ENCODE measurements at regions not wholly inside any gene's neighbourhood (a gene's known extent, or its start where the extent isn't known, plus 50 kb on each side); places are given as distances from the start of the nearest gene placed in this dataset.
"Not testable (repeated sequence)": the region's sequence is repeated elsewhere in the genome, so short reads cannot be mapped to it uniquely, and the experiment has no call there.

DNA sequence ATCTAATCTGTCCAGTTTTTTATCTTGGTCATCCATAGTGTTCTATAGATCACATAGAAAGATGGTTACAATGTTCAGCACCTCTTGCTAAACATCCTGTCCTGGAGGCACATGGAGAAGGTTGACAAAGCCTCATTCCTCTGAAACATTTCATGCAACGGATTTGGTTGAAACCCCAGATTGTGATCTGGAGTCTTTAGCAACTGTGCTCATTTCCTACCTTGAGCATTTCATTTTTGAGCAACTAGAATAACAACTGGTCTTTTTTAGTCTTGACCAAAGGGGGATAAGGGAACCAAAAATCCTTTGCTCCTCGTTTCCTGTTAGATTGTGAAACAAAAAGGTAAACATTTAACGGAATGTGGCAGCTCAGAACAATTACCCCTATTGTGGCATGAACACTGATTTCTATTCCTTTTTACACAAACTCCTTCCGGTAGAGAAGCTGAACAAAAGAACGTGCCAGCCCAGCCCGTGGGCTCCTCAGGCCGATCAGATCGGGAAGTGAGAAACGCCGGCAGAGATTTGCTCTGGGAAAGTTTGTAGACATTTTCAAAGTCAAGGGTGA lies 94.7 kb upstream of the ERRFI1 start:
- H3K23ac ChIP-seq (ENCODE audit: low read length in 2 of 2) = no peak overlapping the region
- peaks cover 11% of the 10 kb centered on the region for H3K9me3 ChIP-seq (ENCODE audit: control insufficient read depth, low read length)
- H3K36me3 ChIP-seq (ENCODE audit: control insufficient read depth in 1 of 2, insufficient read depth in 2 of 2, low read depth in 1 of 2, low read length in 2 of 2) = no peaks in the 10 kb centered on the region
- H4K8ac ChIP-seq (ENCODE audit: low read length) = peak overlapping the region; percentile 91
- 0% methylated on average over 10 of the region's 10 CpGs for WGBS
- no peak overlapping the region for H2BK5ac ChIP-seq (ENCODE audit: low read depth, low read length, poor library complexity, severe bottlenecking)
- peak overlapping the region; percentile 91 to 99 for H3K4ac ChIP-seq (ENCODE audit: low read depth in 1 of 2, low read length in 2 of 2)
- peaks cover 27% of the 10 kb centered on the region for H3K4me1 ChIP-seq (ENCODE audit: control insufficient read depth, insufficient read depth, low read depth, low read length)
- peak overlapping the region; percentile 97 for H2AK5ac ChIP-seq (ENCODE audit: low read length, severe bottlenecking)
- DNase-seq = peak; percentile 68
- H3K27ac ChIP-seq (ENCODE audit: low read length, poor library complexity, severe bottlenecking) = peak overlapping the region; percentile 69
- no peak overlapping the region for H2AFZ ChIP-seq (ENCODE audit: low read depth, low read length)
- no peaks in the 10 kb centered on the region for H3K79me1 ChIP-seq (replicated peaks; ENCODE audit: low read length, poor library complexity, severe bottlenecking)
- peak overlapping the region in 1 of 2 experiments; percentile 21 for H3K4me3 ChIP-seq (ENCODE audit: insufficient read depth in 1 of 2, low read depth in 1 of 2, low read length in 2 of 2)
- peak overlapping the region; percentile 98 to 99 for H2BK12ac ChIP-seq (ENCODE audit: low read length in 2 of 2)
- no peak overlapping the region for H3K14ac ChIP-seq (ENCODE audit: low read length in 2 of 2)
- peak overlapping the region; percentile 62 for H3K9ac ChIP-seq (ENCODE audit: low read length)
- H2BK120ac ChIP-seq (ENCODE audit: low read depth, low read length) = peak overlapping the region; percentile 100
- H3K18ac ChIP-seq (ENCODE audit: low read depth in 1 of 2, low read length in 2 of 2) = peak overlapping the region; percentile 88 to 99
- H2BK15ac ChIP-seq (ENCODE audit: low read depth, poor library complexity, severe bottlenecking) = peak overlapping the region; percentile 99
- no peaks in the 10 kb centered on the region for H3K27me3 ChIP-seq (ENCODE audit: control insufficient read depth in 1 of 2, insufficient read depth in 1 of 2, low read length in 2 of 2)
- no peak overlapping the region for H3K4me2 ChIP-seq (ENCODE audit: low read length, poor library complexity, severe bottlenecking)
- peak overlapping the region; percentile 95 for H4K91ac ChIP-seq (ENCODE audit: low read length)

DNA sequence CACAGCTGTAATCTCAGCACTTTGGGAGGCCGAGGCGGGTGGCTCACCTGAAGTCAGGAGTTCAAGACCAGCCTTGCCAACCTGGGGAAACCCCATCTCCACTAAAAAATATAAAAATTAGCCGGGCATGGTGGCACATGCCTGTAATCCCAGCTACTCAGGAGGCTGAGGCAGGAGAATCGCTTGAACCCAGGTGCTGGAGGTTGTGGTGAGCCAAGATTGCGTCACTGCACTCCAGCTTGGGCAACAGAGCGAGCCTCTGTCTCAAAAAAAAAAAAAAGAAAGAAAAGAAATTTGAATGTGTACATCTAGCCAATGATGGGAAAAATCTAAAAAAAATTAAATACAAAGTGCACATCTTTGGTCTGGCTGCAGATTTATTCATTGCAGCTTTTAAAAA lies 92.6 kb upstream of the ERRFI1 start:
- not testable (repeated sequence) for H2BK5ac ChIP-seq (ENCODE audit: low read depth, low read length, poor library complexity, severe bottlenecking); H2AFZ ChIP-seq (ENCODE audit: low read depth, low read length); H3K36me3 ChIP-seq (ENCODE audit: control insufficient read depth in 1 of 2, insufficient read depth in 2 of 2, low read depth in 1 of 2, low read length in 2 of 2); H4K8ac ChIP-seq (ENCODE audit: low read length); H2AK5ac ChIP-seq (ENCODE audit: low read length, severe bottlenecking); H3K27me3 ChIP-seq (ENCODE audit: control insufficient read depth in 1 of 2, insufficient read depth in 1 of 2, low read length in 2 of 2); H4K91ac ChIP-seq (ENCODE audit: low read length); H2BK12ac ChIP-seq (ENCODE audit: low read length in 2 of 2); H3K4me2 ChIP-seq (ENCODE audit: low read length, poor library complexity, severe bottlenecking); H3K14ac ChIP-seq (ENCODE audit: low read length in 2 of 2); H3K79me1 ChIP-seq (replicated peaks; ENCODE audit: low read length, poor library complexity, severe bottlenecking); H3K27ac ChIP-seq (ENCODE audit: low read length, poor library complexity, severe bottlenecking); DNase-seq; H3K9me3 ChIP-seq (ENCODE audit: control insufficient read depth, low read length); H3K4me3 ChIP-seq (ENCODE audit: insufficient read depth in 1 of 2, low read depth in 1 of 2, low read length in 2 of 2); H3K9ac ChIP-seq (ENCODE audit: low read length); H2BK15ac ChIP-seq (ENCODE audit: low read depth, poor library complexity, severe bottlenecking); H3K23ac ChIP-seq (ENCODE audit: low read length in 2 of 2)
- WGBS = 90% methylated on average over 5 of the region's 6 CpGs
- H2BK120ac ChIP-seq (ENCODE audit: low read depth, low read length) = peak overlapping the region; percentile 96
- peak overlapping the region in 1 of 2 experiments; percentile 71 for H3K18ac ChIP-seq (ENCODE audit: low read depth in 1 of 2, low read length in 2 of 2)
- peaks cover 33% of the 10 kb centered on the region for H3K4me1 ChIP-seq (ENCODE audit: control insufficient read depth, insufficient read depth, low read depth, low read length)
- H3K4ac ChIP-seq (ENCODE audit: low read depth in 1 of 2, low read length in 2 of 2) = peak overlapping the region in 1 of 2 experiments; percentile 92

DNA sequence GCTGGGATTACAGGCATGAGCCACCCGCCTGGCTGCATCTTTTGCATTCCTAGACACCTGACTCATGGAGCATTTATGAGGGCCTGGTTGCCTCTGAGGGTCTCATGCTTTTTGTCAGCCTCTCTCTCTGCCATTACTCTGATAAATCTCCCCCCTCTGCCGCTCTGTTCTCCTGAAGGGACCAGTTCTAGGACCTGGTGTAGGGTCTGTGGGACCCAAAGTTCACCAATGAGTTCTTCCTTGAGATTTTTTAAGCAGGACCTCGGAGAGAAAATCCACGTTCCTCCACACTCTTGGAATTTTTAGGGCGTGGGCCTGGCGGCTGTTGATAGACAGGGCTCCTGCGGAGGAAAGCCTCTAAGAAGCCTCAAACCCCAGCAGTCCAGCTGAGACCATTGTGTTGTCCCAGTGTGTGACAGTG lies 91.9 kb upstream of the ERRFI1 start:
- peak overlapping the region; percentile 83 for H4K8ac ChIP-seq (ENCODE audit: low read length)
- H3K79me1 ChIP-seq (replicated peaks; ENCODE audit: low read length, poor library complexity, severe bottlenecking) = no peaks in the 10 kb centered on the region
- peak overlapping the region; percentile 7 for H2AK5ac ChIP-seq (ENCODE audit: low read length, severe bottlenecking)
- H4K91ac ChIP-seq (ENCODE audit: low read length) = peak overlapping the region; percentile 99
- no peaks in the 10 kb centered on the region for H3K9me3 ChIP-seq (ENCODE audit: control insufficient read depth, low read length)
- peak overlapping the region; percentile 61 for H2BK5ac ChIP-seq (ENCODE audit: low read depth, low read length, poor library complexity, severe bottlenecking)
- peaks cover 35% of the 10 kb centered on the region for H3K4me1 ChIP-seq (ENCODE audit: control insufficient read depth, insufficient read depth, low read depth, low read length)
- no peak overlapping the region for H3K23ac ChIP-seq (ENCODE audit: low read length in 2 of 2)
- H3K36me3 ChIP-seq (ENCODE audit: control insufficient read depth in 1 of 2, insufficient read depth in 2 of 2, low read depth in 1 of 2, low read length in 2 of 2) = no peaks in the 10 kb centered on the region
- H3K4ac ChIP-seq (ENCODE audit: low read depth in 1 of 2, low read length in 2 of 2) = peak overlapping the region; percentile 15 to 92
- peak overlapping the region; percentile 96 for H2BK120ac ChIP-seq (ENCODE audit: low read depth, low read length)
- H3K9ac ChIP-seq (ENCODE audit: low read length) = no peak overlapping the region
- H2AFZ ChIP-seq (ENCODE audit: low read depth, low read length) = no peak overlapping the region
- WGBS = 20% methylated on average over 7 of the region's 7 CpGs
- peak overlapping the region; percentile 41 for H3K27ac ChIP-seq (ENCODE audit: low read length, poor library complexity, severe bottlenecking)
- H3K14ac ChIP-seq (ENCODE audit: low read length in 2 of 2) = no peak overlapping the region
- no peak overlapping the region for H3K4me3 ChIP-seq (ENCODE audit: insufficient read depth in 1 of 2, low read depth in 1 of 2, low read length in 2 of 2)
- H3K27me3 ChIP-seq (ENCODE audit: control insufficient read depth in 1 of 2, insufficient read depth in 1 of 2, low read length in 2 of 2) = no peaks in the 10 kb centered on the region
- peak overlapping the region; percentile 52 to 71 for H3K18ac ChIP-seq (ENCODE audit: low read depth in 1 of 2, low read length in 2 of 2)
- H2BK15ac ChIP-seq (ENCODE audit: low read depth, poor library complexity, severe bottlenecking) = peak overlapping the region; percentile 45
- no peak overlapping the region for H3K4me2 ChIP-seq (ENCODE audit: low read length, poor library complexity, severe bottlenecking)
- H2BK12ac ChIP-seq (ENCODE audit: low read length in 2 of 2) = peak overlapping the region; percentile 47 to 76
- peak; percentile 71 for DNase-seq

DNA sequence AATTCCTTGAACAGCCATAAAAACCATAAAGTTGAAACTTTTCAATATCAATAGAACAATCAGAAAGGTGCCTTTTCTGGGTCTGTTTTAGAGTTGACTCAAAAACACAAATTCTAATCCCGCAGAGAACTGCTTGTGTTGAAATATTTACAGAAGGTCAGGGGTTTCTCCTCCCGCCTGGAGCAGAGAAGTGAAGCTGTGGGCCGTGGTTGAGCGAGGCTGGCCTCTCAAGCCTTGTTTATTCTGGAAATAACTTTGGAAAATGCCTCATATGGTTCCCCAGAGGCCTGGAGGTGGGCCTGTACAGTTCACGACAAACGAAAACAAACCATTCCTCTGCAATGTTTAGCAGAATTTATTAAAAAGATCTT lies 90.8 kb upstream of the ERRFI1 start:
- DNase-seq = peak; percentile 96
- no peak overlapping the region for H2BK15ac ChIP-seq (ENCODE audit: low read depth, poor library complexity, severe bottlenecking)
- H3K4me3 ChIP-seq (ENCODE audit: insufficient read depth in 1 of 2, low read depth in 1 of 2, low read length in 2 of 2) = peak overlapping the region in 1 of 2 experiments; percentile 8
- no peak overlapping the region for H2BK5ac ChIP-seq (ENCODE audit: low read depth, low read length, poor library complexity, severe bottlenecking)
- no peak overlapping the region for H3K4me2 ChIP-seq (ENCODE audit: low read length, poor library complexity, severe bottlenecking)
- 3% methylated on average over 3 of the region's 6 CpGs for WGBS
- no peak overlapping the region for H4K8ac ChIP-seq (ENCODE audit: low read length)
- peak overlapping the region in 1 of 2 experiments; percentile 85 for H3K18ac ChIP-seq (ENCODE audit: low read depth in 1 of 2, low read length in 2 of 2)
- H3K23ac ChIP-seq (ENCODE audit: low read length in 2 of 2) = no peak overlapping the region
- no peak overlapping the region for H2BK120ac ChIP-seq (ENCODE audit: low read depth, low read length)
- H2AFZ ChIP-seq (ENCODE audit: low read depth, low read length) = no peak overlapping the region
- H2BK12ac ChIP-seq (ENCODE audit: low read length in 2 of 2) = peak overlapping the region in 1 of 2 experiments; percentile 91
- no peak overlapping the region for H4K91ac ChIP-seq (ENCODE audit: low read length)
- no peaks in the 10 kb centered on the region for H3K36me3 ChIP-seq (ENCODE audit: control insufficient read depth in 1 of 2, insufficient read depth in 2 of 2, low read depth in 1 of 2, low read length in 2 of 2)
- H2AK5ac ChIP-seq (ENCODE audit: low read length, severe bottlenecking) = no peak overlapping the region
- peak overlapping the region; percentile 76 for H3K9ac ChIP-seq (ENCODE audit: low read length)
- no peaks in the 10 kb centered on the region for H3K27me3 ChIP-seq (ENCODE audit: control insufficient read depth in 1 of 2, insufficient read depth in 1 of 2, low read length in 2 of 2)
- H3K4ac ChIP-seq (ENCODE audit: low read depth in 1 of 2, low read length in 2 of 2) = no peak overlapping the region
- H3K27ac ChIP-seq (ENCODE audit: low read length, poor library complexity, severe bottlenecking) = peak overlapping the region; percentile 88
- no peaks in the 10 kb centered on the region for H3K79me1 ChIP-seq (replicated peaks; ENCODE audit: low read length, poor library complexity, severe bottlenecking)
- no peaks in the 10 kb centered on the region for H3K9me3 ChIP-seq (ENCODE audit: control insufficient read depth, low read length)
- no peak overlapping the region for H3K14ac ChIP-seq (ENCODE audit: low read length in 2 of 2)
- H3K4me1 ChIP-seq (ENCODE audit: control insufficient read depth, insufficient read depth, low read depth, low read length) = peaks cover 33% of the 10 kb centered on the region

All from mesenchymal stem cell (in vitro differentiated cells and primary cell).